Neural progenitor cell (in vitro differentiated cells): ENCODE measurements at regions not wholly inside any gene's neighbourhood (a gene's known extent, or its start where the extent isn't known, plus 50 kb on each side); places are given as distances from the start of the nearest gene placed in this dataset.

Experiments
- DNase-seq: peaks from one replicate; pipeline ENCODE4 v3.0.0-alpha.2; 2016; ENCODE audit warnings: low spot score
- H2AFZ ChIP-seq: fragments of 200-600 bp; sonication (generic); replicated peaks from 2 replicates; pipeline ENCODE4 v1.6.1; 2016; ENCODE audit warnings: antibody characterized with exemption
- H3F3A ChIP-seq: fragments of 200-600 bp; sonication (generic); 2 replicates; pipeline ENCODE4 v1.6.1; 2016; ENCODE audit warnings: antibody characterized with exemption, low read depth
- H3K27ac ChIP-seq: fragments of 200-600 bp; sonication (generic); 2 replicates; pipeline ENCODE4 v1.5.1; 2016; ENCODE audit warnings: mild to moderate bottlenecking
- H3K27me3 ChIP-seq: fragments of 200-600 bp; sonication (generic); 2 replicates; pipeline ENCODE4 v1.6.1; 2016; ENCODE audit warnings: mild to moderate bottlenecking, moderate library complexity
- H3K36me3 ChIP-seq: fragments of 200-600 bp; sonication (generic); 2 replicates; pipeline ENCODE4 v1.5.1; 2016
- H3K4me1 ChIP-seq: fragments of 200-600 bp; sonication (generic); 2 replicates; pipeline ENCODE4 v1.6.1; 2016; ENCODE audit warnings: mixed run types
- H3K4me2 ChIP-seq: fragments of 200-600 bp; sonication (generic); 2 replicates; pipeline ENCODE4 v1.6.1; 2016
- H3K4me3 ChIP-seq: fragments of 200-600 bp; sonication (generic); 2 replicates; pipeline ENCODE4 v1.5.1; 2016
- H3K79me2 ChIP-seq: fragments of 200-600 bp; sonication (generic); 2 replicates; pipeline ENCODE4 v1.6.1; 2016; ENCODE audit warnings: low read depth
- H3K9ac ChIP-seq: fragments of 200-600 bp; sonication (generic); 2 replicates; pipeline ENCODE4 v1.6.1; 2016
- H3K9me3 ChIP-seq: fragments of 200-600 bp; sonication (generic); 2 replicates; pipeline ENCODE4 v1.5.1; 2016; ENCODE audit warnings: low read depth
- H4K20me1 ChIP-seq: fragments of 200-600 bp; sonication (generic); 2 replicates; pipeline ENCODE4 v1.6.1; 2016; ENCODE audit warnings: low read depth
- H3K27ac Mint-ChIP-seq: 3 replicates; pipeline ENCODE4 v1.8.0; 2021; ENCODE audit warnings: mixed read lengths
- H3K27me3 Mint-ChIP-seq: 2 replicates; pipeline ENCODE4 v1.8.0; 2022; ENCODE audit warnings: low read depth, mild to moderate bottlenecking, inconsistent platforms, moderate library complexity, mixed read lengths; ENCODE audit not compliant: insufficient read depth
- H3K36me3 Mint-ChIP-seq: 3 replicates; pipeline ENCODE4 v1.8.0; 2021; ENCODE audit warnings: mixed read lengths
- H3K4me1 Mint-ChIP-seq: 3 replicates; pipeline ENCODE4 v1.8.0; 2021; ENCODE audit warnings: mixed read lengths
- H3K4me3 Mint-ChIP-seq: 3 replicates; pipeline ENCODE4 v1.8.0; 2021; ENCODE audit warnings: mild to moderate bottlenecking, moderate library complexity, mixed read lengths
- H3K9me3 Mint-ChIP-seq: 3 replicates; pipeline ENCODE4 v1.8.0; 2020; ENCODE audit warnings: mixed read lengths
- CTCF ChIP-seq: fragments of 200-600 bp; sonication (generic); IDR thresholded peaks from 2 replicates; pipeline ENCODE4 v1.5.1; 2017; ENCODE audit warnings: antibody characterized with exemption, mild to moderate bottlenecking
- EZH2 ChIP-seq: fragments of 200-600 bp; sonication (generic); IDR thresholded peaks from 2 replicates; pipeline ENCODE4 v1.6.1; 2017; ENCODE audit warnings: antibody characterized with exemption, mild to moderate bottlenecking, moderate library complexity
- EZH2phosphoT487 ChIP-seq: fragments of 200-600 bp; sonication (generic); IDR thresholded peaks from 2 replicates; pipeline ENCODE4 v1.6.1; 2017; ENCODE audit warnings: antibody characterized with exemption

DNA sequence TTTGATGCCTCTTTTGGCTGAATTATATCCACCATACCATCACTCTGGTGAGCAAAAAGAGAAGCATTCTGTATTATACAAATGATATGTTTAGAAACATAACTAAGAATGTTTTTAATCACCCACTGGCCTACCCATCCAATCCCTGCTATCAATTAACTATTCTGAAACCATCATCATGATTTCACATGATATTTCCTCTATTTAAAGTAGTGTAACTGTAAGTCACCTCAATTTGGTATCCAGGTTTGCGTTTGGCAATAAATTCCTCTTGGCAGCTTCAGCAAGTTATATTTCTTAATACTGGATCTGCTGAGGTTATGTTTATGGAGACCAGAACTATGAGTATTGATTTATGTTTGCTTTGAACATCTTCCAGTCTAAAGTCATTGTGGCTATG, 332.1 kb downstream of the UTRN start:
- H3K4me1 Mint-ChIP-seq: no peaks in the 10 kb centered on the region
- Histone ChIP-seq H3F3A (no peaks in the 10 kb centered on the region), H3K36me3 (no peaks in the 10 kb centered on the region), H4K20me1 (no peaks in the 10 kb centered on the region), H3K4me2 (no peak overlapping the region), H3K4me1 (peaks cover 6% of the 10 kb centered on the region), H3K9ac (no peak overlapping the region), H3K79me2 (no peaks in the 10 kb centered on the region), H3K4me3 (no peak overlapping the region), H3K9me3 (no peaks in the 10 kb centered on the region), H2AFZ (no peak overlapping the region), H3K27me3 (no peaks in the 10 kb centered on the region), H3K27ac (no peak overlapping the region)
- H3K9me3 Mint-ChIP-seq: no peaks in the 10 kb centered on the region
- no peak for TF ChIP-seq EZH2phosphoT487
- no peak for TF ChIP-seq CTCF
- TF ChIP-seq EZH2: no peak
- H3K27me3 Mint-ChIP-seq: no peaks in the 10 kb centered on the region
- no peak overlapping the region for H3K4me3 Mint-ChIP-seq
- no peaks in the 10 kb centered on the region for H3K36me3 Mint-ChIP-seq
- no peak overlapping the region for H3K27ac Mint-ChIP-seq
- DNase-seq: no peak

GRCh38 chr6:144617708-144618107, 332.6 kb downstream of the UTRN start:
- Histone ChIP-seq H3K4me1 (peaks cover 6% of the 10 kb centered on the region), H3K36me3 (no peaks in the 10 kb centered on the region), H3K4me3 (no peak overlapping the region), H3K27ac (no peak overlapping the region), H2AFZ (no peak overlapping the region), H3K79me2 (no peaks in the 10 kb centered on the region), H3F3A (no peaks in the 10 kb centered on the region), H3K9me3 (no peaks in the 10 kb centered on the region), H4K20me1 (no peaks in the 10 kb centered on the region), H3K27me3 (no peaks in the 10 kb centered on the region), H3K4me2 (no peak overlapping the region), H3K9ac (no peak overlapping the region)
- DNase-seq: no peak
- Mint-ChIP-seq H3K4me3 (no peak overlapping the region), H3K9me3 (no peaks in the 10 kb centered on the region), H3K27ac (no peak overlapping the region), H3K27me3 (no peaks in the 10 kb centered on the region), H3K4me1 (no peaks in the 10 kb centered on the region), H3K36me3 (no peaks in the 10 kb centered on the region)
- TF ChIP-seq EZH2: no peak

- no peak for DNase-seq
- no peaks in the 10 kb centered on the region for H3K36me3 ChIP-seq
Measured at GRCh38 chr6:144619966-144620365, 334.8 kb downstream of the UTRN start.

GRCh38 chr6:144621332-144621731, 336.2 kb downstream of the UTRN start:
- Histone ChIP-seq H3K27me3 (no peaks in the 10 kb centered on the region), H3K4me1 (peaks cover 6% of the 10 kb centered on the region), H4K20me1 (no peaks in the 10 kb centered on the region), H3F3A (no peaks in the 10 kb centered on the region), H3K4me2 (no peak overlapping the region), H3K9ac (no peak overlapping the region), H3K79me2 (no peaks in the 10 kb centered on the region), H3K36me3 (no peaks in the 10 kb centered on the region), H2AFZ (no peak overlapping the region), H3K4me3 (no peak overlapping the region), H3K27ac (no peak overlapping the region), H3K9me3 (no peaks in the 10 kb centered on the region)
- H3K9me3 Mint-ChIP-seq: no peaks in the 10 kb centered on the region
- no peaks in the 10 kb centered on the region for H3K36me3 Mint-ChIP-seq
- H3K27me3 Mint-ChIP-seq: no peaks in the 10 kb centered on the region
- TF ChIP-seq CTCF (no peak), EZH2phosphoT487 (no peak), EZH2 (no peak)
- H3K4me3 Mint-ChIP-seq: no peak overlapping the region
- DNase-seq: no peak
- no peaks in the 10 kb centered on the region for H3K4me1 Mint-ChIP-seq
- H3K27ac Mint-ChIP-seq: no peak overlapping the region

More at GRCh38 chr6:144619966-144620365, 334.8 kb downstream of the UTRN start:
- TF ChIP-seq CTCF: no peak
- TF ChIP-seq EZH2phosphoT487: no peak
- TF ChIP-seq EZH2: no peak
- Histone ChIP-seq H3K27me3 (no peaks in the 10 kb centered on the region), H3K9ac (no peak overlapping the region), H3K4me2 (no peak overlapping the region), H3K4me3 (no peak overlapping the region), H3K79me2 (no peaks in the 10 kb centered on the region), H3F3A (no peaks in the 10 kb centered on the region), H4K20me1 (no peaks in the 10 kb centered on the region), H3K9me3 (no peaks in the 10 kb centered on the region), H2AFZ (no peak overlapping the region), H3K4me1 (peaks cover 6% of the 10 kb centered on the region), H3K27ac (no peak overlapping the region)
- H3K9me3 Mint-ChIP-seq: no peaks in the 10 kb centered on the region
- H3K4me3 Mint-ChIP-seq: no peak overlapping the region
- no peaks in the 10 kb centered on the region for H3K27me3 Mint-ChIP-seq
- H3K4me1 Mint-ChIP-seq: no peaks in the 10 kb centered on the region
- no peaks in the 10 kb centered on the region for H3K36me3 Mint-ChIP-seq
- H3K27ac Mint-ChIP-seq: no peak overlapping the region
